Testis (tissue), 2 donors: ENCODE measurements at regions not wholly inside any gene's neighbourhood (a gene's known extent, or its start where the extent isn't known, plus 50 kb on each side); places are given as distances from the start of the nearest gene placed in this dataset.

ENCODE experiments used
- DNase-seq: peaks from one replicate; pipeline ENCODE4 v3.0.0-alpha.2; 2019
- H3K27ac ChIP-seq, 2 donors: fragments of 200-600 bp; sonication (generic); one replicate each; pipeline ENCODE4 v1.5.1; 2019
- H3K27me3 ChIP-seq: fragments of 200-600 bp; sonication (generic); one replicate; pipeline ENCODE4 v1.5.1; 2019
- H3K36me3 ChIP-seq: fragments of 200-600 bp; sonication (generic); one replicate; pipeline ENCODE4 v1.5.1; 2017; ENCODE audit warnings: low read depth; ENCODE audit errors: missing control alignments
- H3K4me1 ChIP-seq: fragments of 200-600 bp; sonication (generic); one replicate; pipeline ENCODE4 v1.5.1; 2019
- H3K4me3 ChIP-seq, 2 donors: fragments of 200-600 bp; sonication (generic); one replicate each; pipeline ENCODE4 v1.5.1; 2017 to 2019
- H3K9me3 ChIP-seq: fragments of 200-600 bp; sonication (generic); one replicate; pipeline ENCODE4 v1.5.1; 2017
- CTCF ChIP-seq, 3 experiments: fragments of 450-650 bp in 2 of 3; fragments of 200-600 bp in 1 of 3; sonication (generic) in 1 of 3; IDR thresholded peaks; one replicate each; pipeline ENCODE4 v1.5.1; 2016 to 2019; ENCODE audit warnings: antibody characterized with exemption in 3 of 3, mild to moderate bottlenecking in 2 of 3, moderate library complexity in 1 of 3
- POLR2A ChIP-seq: fragments of 450-650 bp; IDR thresholded peaks from one replicate; pipeline ENCODE4 v1.6.1; 2017; ENCODE audit warnings: antibody characterized with exemption, mild to moderate bottlenecking, moderate library complexity
- WGBS, 2 donors: methylation state at CpG; one replicate each; pipeline ENCODE4 v1.1.5; 2018; 5-methylcytosine and 5-hydroxymethylcytosine counted together
- intact Hi-C: fragments of 100-400 bp; cut with DNase I; formaldehyde crosslinking; loops from one replicate; pipeline ENCODE4 v1.15.1; 2023; ENCODE audit warnings: low total_unique reads

- H3K36me3 ChIP-seq, result no peaks in the 10 kb centered on the region
Measured at GRCh38 chr17:53319947-53320346, 502.8 kb upstream of the KIF2B start.

GRCh38 chr17:53316988-53317387 lies 505.7 kb upstream of the KIF2B start:
- intact Hi-C loops, result no loop called here
- H3K4me1 ChIP-seq, result no peaks in the 10 kb centered on the region
- DNase-seq, result no peak

More at GRCh38 chr17:53319947-53320346, 502.8 kb upstream of the KIF2B start:
- no peaks in the 10 kb centered on the region for H3K9me3 ChIP-seq
- no peak overlapping the region for H3K27ac ChIP-seq
- DNase-seq, result no peak
- no peaks in the 10 kb centered on the region for H3K27me3 ChIP-seq
- 92% methylated on average over 3 of the region's 3 CpGs for WGBS, 2 donors
- no peak overlapping the region for H3K4me3 ChIP-seq
- H3K4me1 ChIP-seq, result no peaks in the 10 kb centered on the region
- intact Hi-C loops, result no loop called here
- TF ChIP-seq POLR2A (no peak), CTCF (IDR thresholded peaks at IDR 0.05) (no peak)

GRCh38 chr17:53316073-53316472 lies 506.7 kb upstream of the KIF2B start:
- H3K4me3 ChIP-seq, result no peak overlapping the region
- TF ChIP-seq POLR2A (no peak), CTCF (IDR thresholded peaks at IDR 0.05) (no peak)
- intact Hi-C loops, result no loop called here
- H3K36me3 ChIP-seq, result no peaks in the 10 kb centered on the region
- no peaks in the 10 kb centered on the region for H3K4me1 ChIP-seq
- no peaks in the 10 kb centered on the region for H3K27me3 ChIP-seq
- no peak overlapping the region for H3K27ac ChIP-seq
- no peaks in the 10 kb centered on the region for H3K9me3 ChIP-seq
- 84 to 90% methylated on average over 5 of the region's 5 CpGs for WGBS, 2 donors
- DNase-seq, result no peak

More at GRCh38 chr17:53316988-53317387, 505.7 kb upstream of the KIF2B start:
- 80 to 93% methylated on average over 1 of the region's 1 CpG for WGBS, 2 donors
- H3K9me3 ChIP-seq, result no peaks in the 10 kb centered on the region
- TF ChIP-seq CTCF (IDR thresholded peaks at IDR 0.05), result no peak
- no peak for TF ChIP-seq POLR2A
- H3K27me3 ChIP-seq, result no peaks in the 10 kb centered on the region
- H3K36me3 ChIP-seq, result no peaks in the 10 kb centered on the region
- no peak overlapping the region for H3K4me3 ChIP-seq
- no peak overlapping the region for H3K27ac ChIP-seq

- no peak overlapping the region for H3K4me3 ChIP-seq
- intact Hi-C loops, result no loop called here
- no peak overlapping the region for H3K27ac ChIP-seq
- no peak for DNase-seq
- no peaks in the 10 kb centered on the region for H3K4me1 ChIP-seq
- H3K36me3 ChIP-seq, result no peaks in the 10 kb centered on the region
- no peaks in the 10 kb centered on the region for H3K9me3 ChIP-seq
- WGBS, 2 donors, result 72 to 87% methylated on average over 3 of the region's 3 CpGs
- TF ChIP-seq CTCF (IDR thresholded peaks at IDR 0.05), result no peak
- TF ChIP-seq POLR2A, result no peak
- H3K27me3 ChIP-seq, result no peaks in the 10 kb centered on the region
Measured at GRCh38 chr17:53314521-53314920, 508.2 kb upstream of the KIF2B start.

- no peaks in the 10 kb centered on the region for H3K36me3 ChIP-seq
- H3K27ac ChIP-seq, result no peak overlapping the region
- no peaks in the 10 kb centered on the region for H3K9me3 ChIP-seq
- intact Hi-C loops, result no loop called here
- no peaks in the 10 kb centered on the region for H3K27me3 ChIP-seq
- 71 to 74% methylated on average over 2 of the region's 2 CpGs for WGBS, 2 donors
- no peak overlapping the region for H3K4me3 ChIP-seq
- no peak for DNase-seq
- no peaks in the 10 kb centered on the region for H3K4me1 ChIP-seq
- TF ChIP-seq CTCF (IDR thresholded peaks at IDR 0.05), result no peak
- no peak for TF ChIP-seq POLR2A
Measured at GRCh38 chr17:53313746-53314145, 509.0 kb upstream of the KIF2B start.
